GM04504 (cell line): ENCODE measurements at regions not wholly inside any gene's neighbourhood (a gene's known extent, or its start where the extent isn't known, plus 50 kb on each side); places are given as distances from the start of the nearest gene placed in this dataset.

Source experiments
- DNase-seq: peaks from one replicate; pipeline ENCODE4 v3.0.0-alpha.2; 2012; ENCODE audit warnings: low read depth

GRCh38 chr9:89912605-89912953 lies 307.8 kb downstream of the GADD45G start:
- DNase-seq, result no peak

GRCh38 chr9:89915187-89915586 lies 310.4 kb downstream of the GADD45G start:
- DNase-seq, result no peak

GRCh38 chr9:89916001-89916597 lies 311.3 kb downstream of the GADD45G start:
- no peak for DNase-seq

GRCh38 chr9:89917861-89918260 lies 313.0 kb downstream of the GADD45G start:
- DNase-seq, result no peak

- no peak for DNase-seq
Measured at GRCh38 chr9:89919171-89919681, 314.4 kb downstream of the GADD45G start.

GRCh38 chr9:89920131-89920530 lies 315.3 kb downstream of the GADD45G start:
- DNase-seq, result no peak

GRCh38 chr9:89920951-89921350 lies 316.1 kb downstream of the GADD45G start:
- DNase-seq, result no peak

GRCh38 chr9:89922099-89922498 lies 317.3 kb downstream of the GADD45G start:
- no peak for DNase-seq

GRCh38 chr9:89923174-89923573 lies 318.4 kb downstream of the GADD45G start:
- DNase-seq, result no peak

- no peak for DNase-seq
Measured at GRCh38 chr9:89923961-89924504, 319.2 kb downstream of the GADD45G start.

- DNase-seq, result no peak
Measured at GRCh38 chr9:89924611-89925010, 319.8 kb downstream of the GADD45G start.

GRCh38 chr9:89926167-89926566 lies 321.4 kb downstream of the GADD45G start:
- no peak for DNase-seq

GRCh38 chr9:89926691-89927220 lies 321.9 kb downstream of the GADD45G start:
- no peak for DNase-seq

- no peak for DNase-seq
Measured at GRCh38 chr9:89928106-89928505, 323.3 kb downstream of the GADD45G start.

- no peak for DNase-seq
Measured at GRCh38 chr9:89928521-89929275, 323.9 kb downstream of the GADD45G start.

- no peak for DNase-seq
Measured at GRCh38 chr9:89929315-89929672, 324.5 kb downstream of the GADD45G start.

- DNase-seq, result no peak
Measured at GRCh38 chr9:89929673-89930480, 325.1 kb downstream of the GADD45G start.

GRCh38 chr9:89933578-89933977 lies 328.8 kb downstream of the GADD45G start:
- DNase-seq, result no peak

GRCh38 chr9:89935115-89935514 lies 330.3 kb downstream of the GADD45G start:
- DNase-seq, result no peak

- no peak for DNase-seq
Measured at GRCh38 chr9:89935801-89936200, 331.0 kb downstream of the GADD45G start.

- DNase-seq, result no peak
Measured at GRCh38 chr9:89937051-89937450, 332.2 kb downstream of the GADD45G start.

GRCh38 chr9:89939181-89939580 lies 334.4 kb downstream of the GADD45G start:
- DNase-seq, result no peak
